Keratinocyte (primary cell): ENCODE measurements at regions not wholly inside any gene's neighbourhood (a gene's known extent, or its start where the extent isn't known, plus 50 kb on each side); places are given as distances from the start of the nearest gene placed in this dataset.

ENCODE experiments used
- DNase-seq: peaks from one replicate; pipeline ENCODE4 v3.0.0-alpha.2; 2011; ENCODE audit warnings: low read depth, missing footprints, low spot score
- FAIRE-seq: peaks from 2 replicates; lab custom pipeline; 2011; peaks lifted over from hg19 to GRCh38; lab: Jason Lieb, UNC
- H2AFZ ChIP-seq: 2 replicates; pipeline ENCODE4 v1.6.0; 2012; ENCODE audit warnings: low read length, control low read depth, inconsistent platforms; ENCODE audit not compliant: control insufficient read depth
- H3K27ac ChIP-seq: 2 replicates; pipeline ENCODE4 v1.5.1; 2011; ENCODE audit warnings: low read length; ENCODE audit not compliant: control insufficient read depth, insufficient read depth
- H3K27me3 ChIP-seq: 3 replicates; pipeline ENCODE4 v1.6.0; 2011; ENCODE audit warnings: low read length; ENCODE audit not compliant: control insufficient read depth, insufficient read depth; ENCODE audit errors: extremely low read depth
- H3K36me3 ChIP-seq, 2 experiments: 2 replicates in 1 of 2; 3 replicates in 1 of 2; pipeline ENCODE4 v1.5.1; 2011; ENCODE audit warnings: low read length in 2 of 2, mild to moderate bottlenecking in 1 of 2; ENCODE audit not compliant: control insufficient read depth in 2 of 2, insufficient read depth in 2 of 2; ENCODE audit errors: extremely low read depth in 1 of 2
- H3K4me1 ChIP-seq: 3 replicates; pipeline ENCODE4 v1.5.1; 2011; ENCODE audit warnings: low read length; ENCODE audit not compliant: control insufficient read depth, insufficient read depth; ENCODE audit errors: extremely low read depth
- H3K4me2 ChIP-seq: 3 replicates; pipeline ENCODE4 v1.6.0; 2011; ENCODE audit warnings: low read depth, low read length; ENCODE audit not compliant: control insufficient read depth, insufficient read depth; ENCODE audit errors: extremely low read depth
- H3K4me3 ChIP-seq, 3 experiments: fragments of 200-600 bp in 1 of 3; sonication (generic) in 1 of 3; 2 replicates in 2 of 3; 3 replicates in 1 of 3; pipeline ENCODE4 v1.5.1; 2011 to 2016; ENCODE audit warnings: low read length in 3 of 3, mild to moderate bottlenecking in 3 of 3, control low read depth in 2 of 3, inconsistent platforms in 1 of 3, low read depth in 1 of 3, mixed read lengths in 1 of 3, mixed run types in 1 of 3, moderate library complexity in 1 of 3; ENCODE audit not compliant: control insufficient read depth in 2 of 3, insufficient read depth in 2 of 3; ENCODE audit errors: extremely low read depth in 1 of 3
- H3K79me2 ChIP-seq: 2 replicates; pipeline ENCODE4 v1.6.0; 2012; ENCODE audit warnings: low read length; ENCODE audit not compliant: control insufficient read depth, insufficient read depth
- H3K9ac ChIP-seq: 3 replicates; pipeline ENCODE4 v1.6.0; 2011; ENCODE audit warnings: low read length; ENCODE audit not compliant: control insufficient read depth, insufficient read depth; ENCODE audit errors: extremely low read depth
- H3K9me1 ChIP-seq: 3 replicates; pipeline ENCODE4 v1.6.0; 2011; ENCODE audit warnings: low read length; ENCODE audit not compliant: control insufficient read depth, insufficient read depth; ENCODE audit errors: extremely low read depth
- H3K9me3 ChIP-seq: 2 replicates; pipeline ENCODE4 v1.5.1; 2012; ENCODE audit warnings: low read depth, low read length; ENCODE audit not compliant: control insufficient read depth
- H4K20me1 ChIP-seq: 3 replicates; pipeline ENCODE4 v1.6.0; 2011; ENCODE audit warnings: low read length; ENCODE audit not compliant: control insufficient read depth, insufficient read depth; ENCODE audit errors: extremely low read depth
- EZH2 ChIP-seq: IDR thresholded peaks from one replicate; pipeline ENCODE4 v1.6.1; 2012; ENCODE audit warnings: inconsistent platforms, mild to moderate bottlenecking, low read length, moderate library complexity
- dilution Hi-C: fragments of 300-500 bp; cut with MboI; formaldehyde crosslinking; loops from one replicate; pipeline ENCODE4 v1.7.0; 2020; ENCODE audit warnings: low sequenced_read_pairs; ENCODE audit not compliant: extremely low pct_ligation_motif_present
- TF ChIP-seq, protein P1 (sequence below), 3 experiments: IDR thresholded peaks in 1 of 3; conservative IDR thresholded peaks in 1 of 3; optimal IDR thresholded peaks in 1 of 3; 2 replicates in 2 of 3; 3 replicates in 1 of 3; pipeline versions ENCODE3 to v1.5.1; 2011; ENCODE audit warnings: low read length in 3 of 3, mild to moderate bottlenecking in 3 of 3, moderate library complexity in 2 of 3, control low read depth in 1 of 3, inconsistent platforms in 1 of 3; ENCODE audit not compliant: insufficient read depth in 2 of 3; ENCODE audit errors: extremely low read depth in 1 of 3

DNA sequence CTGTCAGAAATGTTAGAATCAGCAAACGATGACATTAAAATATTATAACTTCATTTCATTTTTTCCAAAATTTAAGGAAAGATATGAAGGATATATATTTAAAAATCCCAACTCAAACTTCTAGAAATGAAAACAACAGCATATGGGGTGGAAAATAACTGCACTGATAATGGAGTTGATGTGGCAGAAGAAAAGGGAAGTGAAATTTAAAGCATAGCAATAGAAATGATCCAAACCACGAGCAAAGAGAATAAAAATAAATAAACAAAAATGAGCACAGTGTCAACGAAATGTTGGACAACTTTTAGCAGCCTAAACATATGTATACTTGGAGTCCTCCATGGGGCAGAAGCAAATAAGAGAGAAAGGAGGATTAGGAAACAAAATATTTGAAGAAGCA is 280.2 kb downstream of the KCNJ3 start:
- no peak for FAIRE-seq
- no peaks in the 10 kb centered on the region for H3K79me2 ChIP-seq
- H3K9ac ChIP-seq = no peak overlapping the region
- no peaks in the 10 kb centered on the region for H3K9me1 ChIP-seq
- no peaks in the 10 kb centered on the region for H4K20me1 ChIP-seq
- dilution Hi-C loops = no loop called here
- H3K36me3 ChIP-seq = no peaks in the 10 kb centered on the region
- no peaks in the 10 kb centered on the region for H3K27me3 ChIP-seq
- no peak for TF ChIP-seq EZH2
- TF ChIP-seq, protein P1, sequence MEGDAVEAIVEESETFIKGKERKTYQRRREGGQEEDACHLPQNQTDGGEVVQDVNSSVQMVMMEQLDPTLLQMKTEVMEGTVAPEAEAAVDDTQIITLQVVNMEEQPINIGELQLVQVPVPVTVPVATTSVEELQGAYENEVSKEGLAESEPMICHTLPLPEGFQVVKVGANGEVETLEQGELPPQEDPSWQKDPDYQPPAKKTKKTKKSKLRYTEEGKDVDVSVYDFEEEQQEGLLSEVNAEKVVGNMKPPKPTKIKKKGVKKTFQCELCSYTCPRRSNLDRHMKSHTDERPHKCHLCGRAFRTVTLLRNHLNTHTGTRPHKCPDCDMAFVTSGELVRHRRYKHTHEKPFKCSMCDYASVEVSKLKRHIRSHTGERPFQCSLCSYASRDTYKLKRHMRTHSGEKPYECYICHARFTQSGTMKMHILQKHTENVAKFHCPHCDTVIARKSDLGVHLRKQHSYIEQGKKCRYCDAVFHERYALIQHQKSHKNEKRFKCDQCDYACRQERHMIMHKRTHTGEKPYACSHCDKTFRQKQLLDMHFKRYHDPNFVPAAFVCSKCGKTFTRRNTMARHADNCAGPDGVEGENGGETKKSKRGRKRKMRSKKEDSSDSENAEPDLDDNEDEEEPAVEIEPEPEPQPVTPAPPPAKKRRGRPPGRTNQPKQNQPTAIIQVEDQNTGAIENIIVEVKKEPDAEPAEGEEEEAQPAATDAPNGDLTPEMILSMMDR (optimal IDR thresholded peaks at IDR 0.05 in 1 of 3, IDR thresholded peaks at IDR 0.05 in 1 of 3, conservative IDR thresholded peaks at IDR 0.05 in 1 of 3; ENCODE audit: extremely low read depth in 1 of 3, insufficient read depth in 2 of 3, low read length in 3 of 3) = no peak
- H3K4me3 ChIP-seq = no peak overlapping the region
- no peak for DNase-seq
- H3K9me3 ChIP-seq = no peaks in the 10 kb centered on the region
- no peaks in the 10 kb centered on the region for H3K4me1 ChIP-seq
- H3K27ac ChIP-seq = no peak overlapping the region
- no peak overlapping the region for H3K4me2 ChIP-seq
- H2AFZ ChIP-seq = no peak overlapping the region

DNA sequence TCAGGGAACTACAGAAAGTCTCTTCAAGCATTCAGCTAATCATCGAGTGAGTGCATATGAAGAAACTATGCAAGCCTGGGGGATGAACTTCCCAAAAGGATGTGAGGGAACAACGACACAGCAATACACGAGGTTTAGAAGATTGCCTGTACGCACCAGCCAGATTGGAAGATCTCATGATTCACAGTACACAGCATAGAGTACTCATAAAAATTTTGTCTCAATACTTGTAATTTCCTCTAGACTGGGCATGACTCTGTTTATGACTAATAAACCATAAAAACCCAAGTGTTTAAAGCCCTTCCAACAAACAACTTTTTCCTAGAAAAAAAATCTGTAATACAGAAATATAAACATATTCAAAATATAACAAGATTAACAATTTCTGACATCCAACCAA is 279.7 kb downstream of the KCNJ3 start:
- Histone ChIP-seq H3K27ac (no peak overlapping the region), H3K4me2 (no peak overlapping the region), H3K9me3 (no peaks in the 10 kb centered on the region), H3K36me3 (no peaks in the 10 kb centered on the region), H2AFZ (no peak overlapping the region), H3K4me3 (no peak overlapping the region), H4K20me1 (no peaks in the 10 kb centered on the region), H3K79me2 (no peaks in the 10 kb centered on the region), H3K9me1 (no peaks in the 10 kb centered on the region), H3K27me3 (no peaks in the 10 kb centered on the region), H3K9ac (no peak overlapping the region), H3K4me1 (no peaks in the 10 kb centered on the region)
- FAIRE-seq (no peak), DNase-seq (no peak)
- dilution Hi-C loops = no loop called here
- TF ChIP-seq, protein P1 (optimal IDR thresholded peaks at IDR 0.05 in 1 of 3, IDR thresholded peaks at IDR 0.05 in 1 of 3, conservative IDR thresholded peaks at IDR 0.05 in 1 of 3; ENCODE audit: extremely low read depth in 1 of 3, insufficient read depth in 2 of 3, low read length in 3 of 3) = no peak
- no peak for TF ChIP-seq EZH2
